ENCODE measurements at regions not wholly inside any gene's neighbourhood (a gene's known extent, or its start where the extent isn't known, plus 50 kb on each side); places are given as distances from the start of the nearest gene placed in this dataset.

GRCh38 chr2:180366481-180366880 is 359.4 kb upstream of the CWC22 start:
- Histone ChIP-seq H2AFZ (ENCODE audit: low read depth, low read length, poor library complexity, severe bottlenecking) (no peak overlapping the region), H3K9me2 (ENCODE audit: insufficient read depth) (no peaks in the 10 kb centered on the region), H3K79me2 (ENCODE audit: insufficient read depth, low read length) (no peaks in the 10 kb centered on the region), H3K4me3 (replicated peaks in 1 of 2; ENCODE audit: low read depth in 1 of 2, low read length in 2 of 2) (no peak overlapping the region), H4K20me1 (ENCODE audit: insufficient read depth) (no peaks in the 10 kb centered on the region), H3K4me1 (ENCODE audit: control insufficient read depth in 1 of 2, insufficient read depth in 2 of 2, low read length in 2 of 2) (no peaks in the 10 kb centered on the region), H3K27me3 (ENCODE audit: insufficient read depth, low read length) (no peaks in the 10 kb centered on the region), H3K4me2 (ENCODE audit: low read length) (no peak overlapping the region), H3K36me3 (ENCODE audit: control insufficient read depth in 1 of 2, insufficient read depth in 2 of 2, low read length in 2 of 2) (no peaks in the 10 kb centered on the region), H3K9me3 (ENCODE audit: control insufficient read depth in 1 of 2, insufficient read depth in 1 of 2, low read depth in 1 of 2, low read length in 2 of 2) (no peaks in the 10 kb centered on the region), H3K27ac (ENCODE audit: low read depth, low read length) (no peak overlapping the region), H3K9ac (ENCODE audit: low read length) (no peak overlapping the region)
- RAD21 ChIA-PET (ENCODE audit: low non-redundant PET in 1 of 2, low total read pairs in 2 of 2, uncharacterized antibody in 2 of 2, unreplicated experiment in 2 of 2) = no interaction called here
- CTCF ChIA-PET = no interaction called here
- DNase-seq (ENCODE audit: low read depth, low spot score) (no peak), ATAC-seq (no peak)
- intact Hi-C loops (cut with micrococcal nuclease) = no loop called here
- no TSS peak for BruUV-seq (replicated peaks)
- POLR2A ChIA-PET = no interaction called here
- TF ChIP-seq CTCF (IDR thresholded peaks at IDR 0.05 in 2 of 3, conservative IDR thresholded peaks at IDR 0.05 in 1 of 3; ENCODE audit: borderline replicate concordance in 1 of 3, insufficient read depth in 1 of 3, low read depth in 2 of 3, low read length in 2 of 3) = no peak
- TF ChIP-seq ATF3 (IDR thresholded peaks at IDR 0.05) = no peak
- no peak for TF ChIP-seq RAD21 (IDR thresholded peaks at IDR 0.05; ENCODE audit: low read depth)
- TF ChIP-seq ZFX (IDR thresholded peaks at IDR 0.05) = no peak
- TF ChIP-seq EZH2phosphoT487 (IDR thresholded peaks at IDR 0.05; ENCODE audit: borderline replicate concordance) = no peak

GRCh38 chr2:180364719-180365118 is 357.6 kb upstream of the CWC22 start:
- intact Hi-C loops (cut with micrococcal nuclease) = no loop called here
- DNase-seq (ENCODE audit: low read depth, low spot score) = no peak
- Histone ChIP-seq H3K4me3 (replicated peaks in 1 of 2; ENCODE audit: low read depth in 1 of 2, low read length in 2 of 2) (no peak overlapping the region), H2AFZ (ENCODE audit: low read depth, low read length, poor library complexity, severe bottlenecking) (no peak overlapping the region), H3K27me3 (ENCODE audit: insufficient read depth, low read length) (no peaks in the 10 kb centered on the region), H3K4me2 (ENCODE audit: low read length) (no peak overlapping the region), H3K4me1 (ENCODE audit: control insufficient read depth in 1 of 2, insufficient read depth in 2 of 2, low read length in 2 of 2) (no peaks in the 10 kb centered on the region), H3K36me3 (ENCODE audit: control insufficient read depth in 1 of 2, insufficient read depth in 2 of 2, low read length in 2 of 2) (no peaks in the 10 kb centered on the region), H3K9me3 (ENCODE audit: control insufficient read depth in 1 of 2, insufficient read depth in 1 of 2, low read depth in 1 of 2, low read length in 2 of 2) (no peaks in the 10 kb centered on the region), H3K9ac (ENCODE audit: low read length) (no peak overlapping the region), H3K79me2 (ENCODE audit: insufficient read depth, low read length) (no peaks in the 10 kb centered on the region), H3K9me2 (ENCODE audit: insufficient read depth) (no peaks in the 10 kb centered on the region), H4K20me1 (ENCODE audit: insufficient read depth) (no peaks in the 10 kb centered on the region), H3K27ac (ENCODE audit: low read depth, low read length) (no peak overlapping the region)
- POLR2A ChIA-PET = no interaction called here
- ATAC-seq = no peak
- CTCF ChIA-PET = no interaction called here
- RAD21 ChIA-PET (ENCODE audit: low non-redundant PET in 1 of 2, low total read pairs in 2 of 2, uncharacterized antibody in 2 of 2, unreplicated experiment in 2 of 2) = no interaction called here
- BruUV-seq (replicated peaks) = no TSS peak
- no peak for TF ChIP-seq ZBTB33 (IDR thresholded peaks at IDR 0.05; ENCODE audit: extremely low read depth, insufficient replicate concordance, low read length)
- TF ChIP-seq EGR1 (IDR thresholded peaks at IDR 0.05; ENCODE audit: low read depth) = no peak
- TF ChIP-seq ZFX (IDR thresholded peaks at IDR 0.05) = no peak
- no peak for TF ChIP-seq SRF (IDR thresholded peaks at IDR 0.05; ENCODE audit: low read depth)
- TF ChIP-seq EZH2 (IDR thresholded peaks at IDR 0.05) = no peak
- TF ChIP-seq FOSL1 (IDR thresholded peaks at IDR 0.05; ENCODE audit: low read depth) = no peak
- no peak for TF ChIP-seq SP1 (IDR thresholded peaks at IDR 0.05; ENCODE audit: low read depth)
- no peak for TF ChIP-seq JUND (IDR thresholded peaks at IDR 0.05)
- TF ChIP-seq RAD21 (IDR thresholded peaks at IDR 0.05; ENCODE audit: low read depth) = no peak
- TF ChIP-seq, protein P1, sequence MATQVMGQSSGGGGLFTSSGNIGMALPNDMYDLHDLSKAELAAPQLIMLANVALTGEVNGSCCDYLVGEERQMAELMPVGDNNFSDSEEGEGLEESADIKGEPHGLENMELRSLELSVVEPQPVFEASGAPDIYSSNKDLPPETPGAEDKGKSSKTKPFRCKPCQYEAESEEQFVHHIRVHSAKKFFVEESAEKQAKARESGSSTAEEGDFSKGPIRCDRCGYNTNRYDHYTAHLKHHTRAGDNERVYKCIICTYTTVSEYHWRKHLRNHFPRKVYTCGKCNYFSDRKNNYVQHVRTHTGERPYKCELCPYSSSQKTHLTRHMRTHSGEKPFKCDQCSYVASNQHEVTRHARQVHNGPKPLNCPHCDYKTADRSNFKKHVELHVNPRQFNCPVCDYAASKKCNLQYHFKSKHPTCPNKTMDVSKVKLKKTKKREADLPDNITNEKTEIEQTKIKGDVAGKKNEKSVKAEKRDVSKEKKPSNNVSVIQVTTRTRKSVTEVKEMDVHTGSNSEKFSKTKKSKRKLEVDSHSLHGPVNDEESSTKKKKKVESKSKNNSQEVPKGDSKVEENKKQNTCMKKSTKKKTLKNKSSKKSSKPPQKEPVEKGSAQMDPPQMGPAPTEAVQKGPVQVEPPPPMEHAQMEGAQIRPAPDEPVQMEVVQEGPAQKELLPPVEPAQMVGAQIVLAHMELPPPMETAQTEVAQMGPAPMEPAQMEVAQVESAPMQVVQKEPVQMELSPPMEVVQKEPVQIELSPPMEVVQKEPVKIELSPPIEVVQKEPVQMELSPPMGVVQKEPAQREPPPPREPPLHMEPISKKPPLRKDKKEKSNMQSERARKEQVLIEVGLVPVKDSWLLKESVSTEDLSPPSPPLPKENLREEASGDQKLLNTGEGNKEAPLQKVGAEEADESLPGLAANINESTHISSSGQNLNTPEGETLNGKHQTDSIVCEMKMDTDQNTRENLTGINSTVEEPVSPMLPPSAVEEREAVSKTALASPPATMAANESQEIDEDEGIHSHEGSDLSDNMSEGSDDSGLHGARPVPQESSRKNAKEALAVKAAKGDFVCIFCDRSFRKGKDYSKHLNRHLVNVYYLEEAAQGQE (IDR thresholded peaks at IDR 0.05; ENCODE audit: low read depth) = no peak
- no peak for TF ChIP-seq SIN3A (IDR thresholded peaks at IDR 0.05; ENCODE audit: low read depth)
- no peak for TF ChIP-seq YY1 (IDR thresholded peaks at IDR 0.05; ENCODE audit: extremely low read depth, insufficient replicate concordance, low read depth, low read length)
